ENCODE measurements at regions not wholly inside any gene's neighbourhood (a gene's known extent, or its start where the extent isn't known, plus 50 kb on each side); places are given as distances from the start of the nearest gene placed in this dataset.
"Not testable (repeated sequence)": the region's sequence is repeated elsewhere in the genome, so short reads cannot be mapped to it uniquely, and the experiment has no call there.

- no peak overlapping the region for H3K4me3 ChIP-seq (ENCODE audit: low read depth, poor library complexity, severe bottlenecking)
- DNase-seq (ENCODE audit: low spot score in 2 of 2), result peak in 1 of 2 donors; percentile 38
- TF ChIP-seq CTCF (IDR thresholded peaks at IDR 0.05), result no peak
- WGBS, 2 donors, result 42% methylated on average over 12 of the region's 12 CpGs
- intact Hi-C loops (cut with DNase I; ENCODE audit: low total_unique reads), result no loop called here
Observed at GRCh38 chr3:196135693-196136639, 54.1 kb upstream of the TFRC start.

- intact Hi-C loops (cut with DNase I; ENCODE audit: low total_unique reads), result no loop called here
- DNase-seq (ENCODE audit: low spot score in 2 of 2), result no peak
- TF ChIP-seq CTCF (IDR thresholded peaks at IDR 0.05) (no peak), POLR2A (IDR thresholded peaks at IDR 0.05) (no peak)
- H3K4me3 ChIP-seq (ENCODE audit: low read depth, poor library complexity, severe bottlenecking), result no peak overlapping the region
- WGBS, 2 donors, result 83 to 86% methylated on average over 7 of the region's 7 CpGs
Observed at GRCh38 chr3:196134691-196135090, 52.8 kb upstream of the TFRC start.

GRCh38 chr3:196133869-196134268, 52.0 kb upstream of the TFRC start:
- DNase-seq (ENCODE audit: low spot score in 2 of 2); H3K4me3 ChIP-seq (ENCODE audit: low read depth, poor library complexity, severe bottlenecking); intact Hi-C loops (cut with DNase I; ENCODE audit: low total_unique reads): not testable (repeated sequence)
- WGBS, 2 donors, result 90 to 93% methylated on average over 9 of the region's 9 CpGs

GRCh38 chr3:196131921-196132320, 50.0 kb upstream of the TFRC start:
- DNase-seq (ENCODE audit: low spot score in 2 of 2), result no peak
- no peak for TF ChIP-seq POLR2A (IDR thresholded peaks at IDR 0.05)
- no peak for TF ChIP-seq CTCF (IDR thresholded peaks at IDR 0.05)
- no peak overlapping the region for H3K4me3 ChIP-seq (ENCODE audit: low read depth, poor library complexity, severe bottlenecking)
- WGBS, 2 donors, result 77 to 91% methylated on average over 13 of the region's 13 CpGs
- intact Hi-C loops (cut with DNase I; ENCODE audit: low total_unique reads), result no loop called here
